ENCODE measurements at regions not wholly inside any gene's neighbourhood (a gene's known extent, or its start where the extent isn't known, plus 50 kb on each side); places are given as distances from the start of the nearest gene placed in this dataset.

DNA sequence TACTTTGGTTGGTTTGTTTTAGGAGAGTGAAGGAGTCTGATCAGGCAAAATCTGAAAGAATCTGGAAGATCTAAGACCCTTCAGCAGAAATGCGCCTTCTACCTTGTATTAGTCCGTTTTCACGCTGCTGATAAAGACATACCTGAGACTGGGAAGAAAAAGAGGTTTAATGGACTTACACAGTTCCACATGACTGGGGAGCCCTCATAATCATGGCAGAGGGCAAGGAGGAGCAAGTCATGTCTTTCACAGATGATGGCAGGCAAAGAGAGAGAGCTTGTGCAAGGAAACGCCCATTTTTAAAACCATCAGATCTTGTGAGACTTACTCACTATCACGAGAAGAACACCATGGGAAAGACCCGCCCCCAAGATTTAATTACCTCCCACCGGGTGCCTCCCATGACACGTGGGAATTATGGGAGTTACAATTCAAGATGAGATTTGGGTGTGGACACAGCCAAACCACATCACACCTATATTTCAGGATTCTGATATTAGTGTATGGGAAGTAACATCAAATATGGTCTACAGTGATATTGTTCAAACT lies 99.3 kb downstream of the GLUL start:
- Histone ChIP-seq H3K4me3 (no peak overlapping the region), H3K36me3 (no peaks in the 10 kb centered on the region), H3K27me3 (ENCODE audit: low read depth) (no peaks in the 10 kb centered on the region), H3K4me1 (no peaks in the 10 kb centered on the region), H3K27ac (no peak overlapping the region), H3K9me3 (no peaks in the 10 kb centered on the region)
- no peak for ATAC-seq
- intact Hi-C loops (cut with DNase I) = no loop called here
- no peak for TF ChIP-seq CTCF (IDR thresholded peaks at IDR 0.05)
- DNase-seq = no peak

GRCh38 chr1:182291584-182292192 lies 99.9 kb downstream of the GLUL start:
- ATAC-seq = no peak
- Histone ChIP-seq H3K27ac (no peak overlapping the region), H3K27me3 (ENCODE audit: low read depth) (no peaks in the 10 kb centered on the region), H3K4me1 (no peaks in the 10 kb centered on the region), H3K9me3 (no peaks in the 10 kb centered on the region), H3K36me3 (no peaks in the 10 kb centered on the region), H3K4me3 (no peak overlapping the region)
- DNase-seq = no peak
- no peak for TF ChIP-seq CTCF (IDR thresholded peaks at IDR 0.05)
- intact Hi-C loops (cut with DNase I) = no loop called here

- no peak overlapping the region for H3K4me3 ChIP-seq
- intact Hi-C loops (cut with DNase I) = no loop called here
Observed at GRCh38 chr1:182288749-182289604, 102.6 kb downstream of the GLUL start.

GRCh38 chr1:182286761-182287160 lies 104.8 kb downstream of the GLUL start:
- no peaks in the 10 kb centered on the region for H3K4me1 ChIP-seq
- ATAC-seq (no peak), DNase-seq (no peak)
- H3K36me3 ChIP-seq = no peaks in the 10 kb centered on the region
- TF ChIP-seq CTCF (IDR thresholded peaks at IDR 0.05) = no peak
- no peak overlapping the region for H3K27ac ChIP-seq
- intact Hi-C loops (cut with DNase I) = no loop called here
- H3K27me3 ChIP-seq (ENCODE audit: low read depth) = no peaks in the 10 kb centered on the region
- no peaks in the 10 kb centered on the region for H3K9me3 ChIP-seq
- H3K4me3 ChIP-seq = no peak overlapping the region

More at GRCh38 chr1:182288749-182289604, 102.6 kb downstream of the GLUL start:
- TF ChIP-seq CTCF (IDR thresholded peaks at IDR 0.05) = no peak
- ATAC-seq = no peak
- H3K27me3 ChIP-seq (ENCODE audit: low read depth) = no peaks in the 10 kb centered on the region
- H3K4me1 ChIP-seq = no peaks in the 10 kb centered on the region
- H3K27ac ChIP-seq = no peak overlapping the region
- no peak for DNase-seq
- no peaks in the 10 kb centered on the region for H3K9me3 ChIP-seq
- H3K36me3 ChIP-seq = no peaks in the 10 kb centered on the region

DNA sequence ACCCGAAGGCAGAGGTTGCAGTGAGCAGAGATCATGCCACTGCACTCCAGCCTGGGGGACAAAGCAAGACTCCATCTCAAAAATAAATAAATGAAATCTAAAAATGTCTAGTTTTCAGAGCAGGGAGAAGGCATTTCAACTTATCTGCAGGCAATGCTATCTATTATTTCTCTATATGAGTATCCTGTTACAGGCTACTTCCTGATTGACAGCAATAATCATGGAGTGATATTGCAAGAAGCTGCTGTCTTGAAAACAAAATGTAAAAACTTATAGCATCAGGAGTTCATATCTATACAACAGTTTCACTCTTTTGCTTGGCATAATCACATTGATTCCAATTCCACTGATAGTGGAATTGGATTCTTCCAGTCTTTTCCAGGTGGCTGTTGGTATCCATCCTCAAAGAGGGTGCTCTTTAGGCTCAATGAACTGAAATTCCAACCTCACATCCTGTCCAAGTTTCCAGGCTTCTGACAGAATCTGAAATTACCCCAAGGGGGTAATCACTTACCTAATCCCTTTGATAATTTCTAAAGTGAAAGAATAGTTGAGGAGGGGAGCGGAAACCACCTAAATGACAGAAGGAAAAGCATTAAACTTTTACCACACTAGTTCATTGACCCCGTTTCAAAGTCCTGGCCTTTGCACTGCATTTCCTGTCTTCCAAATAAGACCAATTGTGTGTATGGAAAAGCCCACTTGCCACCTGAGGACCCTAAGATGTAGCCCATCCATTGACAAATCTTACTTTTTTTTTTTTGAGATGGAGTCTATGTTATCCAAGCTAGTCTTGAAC lies 107.6 kb downstream of the GLUL start:
- ATAC-seq (no peak), DNase-seq (no peak)
- Histone ChIP-seq H3K4me3 (no peak overlapping the region), H3K4me1 (no peaks in the 10 kb centered on the region), H3K9me3 (no peaks in the 10 kb centered on the region), H3K36me3 (no peaks in the 10 kb centered on the region), H3K27me3 (ENCODE audit: low read depth) (no peaks in the 10 kb centered on the region), H3K27ac (no peak overlapping the region)
- no peak for TF ChIP-seq CTCF (IDR thresholded peaks at IDR 0.05)
- intact Hi-C loops (cut with DNase I) = no loop called here
